ENCODE measurements at regions not wholly inside any gene's neighbourhood (a gene's known extent, or its start where the extent isn't known, plus 50 kb on each side); places are given as distances from the start of the nearest gene placed in this dataset.
A peak's percentile ranks its signal among the peaks of the same experiment; 100 is the strongest.

DNA sequence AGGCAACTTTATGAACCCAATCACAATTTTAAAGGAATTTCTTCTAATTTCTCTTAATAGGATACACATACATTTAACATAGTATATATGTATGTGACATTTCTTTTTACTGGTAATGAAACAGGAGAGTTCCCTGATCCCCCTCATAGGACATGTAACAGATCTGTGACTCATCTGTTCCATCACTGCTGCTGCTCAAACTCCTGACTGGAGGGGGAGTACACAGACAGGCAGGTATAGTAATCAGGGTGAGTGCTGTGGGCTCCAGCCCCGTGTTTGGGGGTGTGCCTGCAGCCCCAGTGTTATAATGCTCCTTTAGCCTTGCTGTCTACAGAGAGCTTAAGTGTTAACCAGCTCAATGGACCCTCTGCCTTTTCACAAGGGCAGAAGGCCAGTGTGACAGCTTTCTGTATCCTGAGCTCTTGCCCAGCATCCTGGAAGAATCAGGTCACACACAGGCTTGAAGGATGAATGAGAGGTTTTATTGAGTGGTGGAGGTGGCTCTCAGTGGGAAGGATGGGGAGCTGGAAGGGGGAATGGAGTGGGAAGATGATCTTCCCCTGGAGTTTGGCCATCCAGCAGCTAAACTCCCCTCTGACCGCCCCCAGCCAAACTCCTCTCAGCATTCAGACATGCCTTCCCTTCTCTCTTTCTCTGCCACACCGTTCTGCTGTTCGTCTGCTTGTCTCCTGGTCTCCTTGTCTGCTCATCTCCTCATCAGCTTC lies 161.3 kb downstream of the ZNF608 start:
- H3K36me3 ChIP-seq (ENCODE audit: insufficient read depth) = no peaks in the 10 kb centered on the region
- TF ChIP-seq, protein P1, sequence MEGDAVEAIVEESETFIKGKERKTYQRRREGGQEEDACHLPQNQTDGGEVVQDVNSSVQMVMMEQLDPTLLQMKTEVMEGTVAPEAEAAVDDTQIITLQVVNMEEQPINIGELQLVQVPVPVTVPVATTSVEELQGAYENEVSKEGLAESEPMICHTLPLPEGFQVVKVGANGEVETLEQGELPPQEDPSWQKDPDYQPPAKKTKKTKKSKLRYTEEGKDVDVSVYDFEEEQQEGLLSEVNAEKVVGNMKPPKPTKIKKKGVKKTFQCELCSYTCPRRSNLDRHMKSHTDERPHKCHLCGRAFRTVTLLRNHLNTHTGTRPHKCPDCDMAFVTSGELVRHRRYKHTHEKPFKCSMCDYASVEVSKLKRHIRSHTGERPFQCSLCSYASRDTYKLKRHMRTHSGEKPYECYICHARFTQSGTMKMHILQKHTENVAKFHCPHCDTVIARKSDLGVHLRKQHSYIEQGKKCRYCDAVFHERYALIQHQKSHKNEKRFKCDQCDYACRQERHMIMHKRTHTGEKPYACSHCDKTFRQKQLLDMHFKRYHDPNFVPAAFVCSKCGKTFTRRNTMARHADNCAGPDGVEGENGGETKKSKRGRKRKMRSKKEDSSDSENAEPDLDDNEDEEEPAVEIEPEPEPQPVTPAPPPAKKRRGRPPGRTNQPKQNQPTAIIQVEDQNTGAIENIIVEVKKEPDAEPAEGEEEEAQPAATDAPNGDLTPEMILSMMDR (conservative IDR thresholded peaks at IDR 0.05; ENCODE audit: low read depth, low read length) = no peak
- H3K4me1 ChIP-seq (ENCODE audit: low read depth, poor library complexity, severe bottlenecking) = peaks cover 27% of the 10 kb centered on the region
- H3K79me2 ChIP-seq (ENCODE audit: insufficient read depth, low read depth) = no peaks in the 10 kb centered on the region
- no peak overlapping the region for H3K27ac ChIP-seq
- H2AFZ ChIP-seq (ENCODE audit: low read depth) = no peak overlapping the region
- H3K9ac ChIP-seq = no peak overlapping the region
- no peaks in the 10 kb centered on the region for H3K27me3 ChIP-seq (ENCODE audit: insufficient read depth, low read depth)
- no peak overlapping the region for H3K4me3 ChIP-seq (IDR thresholded peaks at IDR 0.05; ENCODE audit: insufficient read depth, low read depth, low read length)
- peak overlapping the region; percentile 59 for H3K4me2 ChIP-seq
- no peaks in the 10 kb centered on the region for H4K20me1 ChIP-seq (ENCODE audit: insufficient read depth)

DNA sequence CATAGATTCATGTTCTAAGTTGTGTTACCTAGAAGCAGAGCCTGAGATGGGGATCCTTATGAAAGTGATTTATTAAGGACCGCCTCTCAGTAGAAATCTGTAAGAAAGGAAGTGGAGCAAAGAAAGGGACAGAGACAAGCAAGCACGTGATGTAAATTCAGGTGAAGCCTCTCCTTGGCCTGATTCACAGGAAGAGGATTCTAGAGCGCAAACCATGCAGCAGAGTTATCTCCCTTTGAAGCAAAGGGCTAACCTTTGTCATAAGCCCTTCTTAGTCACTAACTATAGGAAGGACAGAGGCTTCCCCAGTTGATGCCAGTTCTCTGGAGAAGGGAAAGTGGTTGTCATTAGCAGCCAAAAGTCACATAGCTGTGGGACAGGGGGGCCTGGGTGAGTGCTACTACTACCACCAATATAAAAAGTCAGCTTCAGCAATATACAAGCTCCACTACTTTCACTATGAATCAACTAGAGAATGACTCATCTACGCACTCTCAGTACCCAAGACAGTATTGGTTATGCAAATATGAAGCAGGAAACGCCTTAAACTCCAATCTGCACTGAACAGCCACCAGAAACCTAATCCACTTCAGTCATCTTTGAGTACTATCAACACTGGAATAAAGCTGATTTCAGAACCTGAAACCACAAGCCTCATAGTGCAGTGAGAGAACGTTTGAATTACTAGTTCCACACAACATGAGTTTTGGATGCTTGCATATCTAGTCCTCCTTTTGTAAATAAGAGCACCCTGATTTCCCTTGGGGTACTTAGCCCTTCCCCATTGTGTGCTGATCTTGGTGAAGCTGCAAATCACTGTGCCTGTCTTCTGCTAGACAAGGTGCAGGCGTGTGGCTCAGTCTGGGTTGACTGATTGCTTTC lies 162.7 kb downstream of the ZNF608 start:
- Histone ChIP-seq H3K4me1 (ENCODE audit: low read depth, poor library complexity, severe bottlenecking) (peaks cover 27% of the 10 kb centered on the region), H3K36me3 (ENCODE audit: insufficient read depth) (no peaks in the 10 kb centered on the region), H3K4me2 (peak overlapping the region; percentile 59), H4K20me1 (ENCODE audit: insufficient read depth) (no peaks in the 10 kb centered on the region), H2AFZ (ENCODE audit: low read depth) (no peak overlapping the region; the same call in 1 of the 2 replicates), H3K79me2 (ENCODE audit: insufficient read depth, low read depth) (no peaks in the 10 kb centered on the region), H3K27ac (peak overlapping the region; percentile 47), H3K4me3 (IDR thresholded peaks at IDR 0.05; ENCODE audit: insufficient read depth, low read depth, low read length) (no peak overlapping the region), H3K27me3 (ENCODE audit: insufficient read depth, low read depth) (no peaks in the 10 kb centered on the region), H3K9ac (no peak overlapping the region; the same call in 1 of the 2 replicates)
- TF ChIP-seq, protein P1 (conservative IDR thresholded peaks at IDR 0.05; ENCODE audit: low read depth, low read length) = no peak

DNA sequence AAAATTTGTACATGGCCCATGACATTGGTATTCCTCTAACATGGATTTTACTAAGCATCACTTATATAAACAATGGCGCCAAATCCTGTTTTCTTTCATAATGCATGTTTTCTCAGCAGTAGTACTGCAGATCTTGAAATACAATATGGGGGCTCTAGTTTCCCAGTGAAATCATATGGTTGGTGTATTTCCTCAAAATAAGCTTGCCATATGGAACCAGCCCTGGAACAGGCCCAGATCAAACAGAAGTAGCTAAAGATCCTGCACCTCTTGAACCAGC lies 163.9 kb downstream of the ZNF608 start:
- H3K36me3 ChIP-seq (ENCODE audit: insufficient read depth) = no peaks in the 10 kb centered on the region
- no peak overlapping the region for H3K4me3 ChIP-seq (IDR thresholded peaks at IDR 0.05; ENCODE audit: insufficient read depth, low read depth, low read length)
- no peaks in the 10 kb centered on the region for H3K27me3 ChIP-seq (ENCODE audit: insufficient read depth, low read depth)
- H3K79me2 ChIP-seq (ENCODE audit: insufficient read depth, low read depth) = no peaks in the 10 kb centered on the region
- no peak overlapping the region for H3K9ac ChIP-seq
- H2AFZ ChIP-seq (ENCODE audit: low read depth) = no peak overlapping the region
- H4K20me1 ChIP-seq (ENCODE audit: insufficient read depth) = no peaks in the 10 kb centered on the region
- H3K27ac ChIP-seq = no peak overlapping the region
- TF ChIP-seq, protein P1 (conservative IDR thresholded peaks at IDR 0.05; ENCODE audit: low read depth, low read length) = no peak
- H3K4me2 ChIP-seq = 0 out of 2 replicates have a peak overlapping the region, but pooled peaks have one; percentile 59
- H3K4me1 ChIP-seq (ENCODE audit: low read depth, poor library complexity, severe bottlenecking) = peaks cover 35% of the 10 kb centered on the region

DNA sequence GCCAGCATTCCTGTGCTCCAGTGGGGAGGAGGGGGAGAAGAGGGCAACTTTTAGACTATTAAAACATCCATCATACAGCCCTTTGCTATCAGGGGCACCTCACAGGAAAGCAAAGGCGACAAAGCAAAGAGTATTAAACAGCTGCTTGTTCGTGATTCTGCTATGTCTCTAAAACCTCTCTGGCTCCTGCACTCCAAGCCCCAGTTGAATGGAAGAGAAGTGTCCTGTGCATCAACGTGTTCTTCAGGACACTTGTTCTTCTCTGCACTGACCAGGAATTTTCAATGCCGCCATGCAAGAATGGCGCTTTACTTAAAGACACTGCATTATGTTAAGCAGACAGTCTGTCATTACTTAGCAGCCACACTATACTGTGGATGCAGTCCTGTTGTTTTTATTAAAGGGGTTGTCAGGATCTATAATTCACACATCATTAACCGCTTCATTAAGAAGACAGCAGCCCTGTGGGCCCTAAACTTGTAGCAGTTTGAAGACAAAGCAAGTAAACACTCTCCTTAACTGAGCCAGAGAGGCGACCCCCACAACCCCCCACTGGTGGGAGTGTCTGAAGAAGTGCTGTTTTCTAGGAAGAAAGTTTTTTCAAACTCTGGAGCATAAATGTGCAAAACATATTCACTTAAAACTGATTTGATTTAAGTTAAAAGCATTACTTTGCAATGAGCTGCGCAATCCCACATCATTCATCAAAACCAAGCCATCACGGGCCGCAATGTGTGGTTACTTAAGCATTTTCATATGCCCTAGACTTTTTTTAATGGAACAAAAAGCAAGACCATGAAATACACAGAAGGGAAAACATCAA lies 164.5 kb downstream of the ZNF608 start:
- Histone ChIP-seq H2AFZ (ENCODE audit: low read depth) (no peak overlapping the region), H3K4me1 (ENCODE audit: low read depth, poor library complexity, severe bottlenecking) (peaks cover 41% of the 10 kb centered on the region), H4K20me1 (ENCODE audit: insufficient read depth) (no peaks in the 10 kb centered on the region), H3K4me2 (no peak overlapping the region), H3K27ac (no peak overlapping the region), H3K36me3 (ENCODE audit: insufficient read depth) (no peaks in the 10 kb centered on the region), H3K79me2 (ENCODE audit: insufficient read depth, low read depth) (no peaks in the 10 kb centered on the region), H3K27me3 (ENCODE audit: insufficient read depth, low read depth) (no peaks in the 10 kb centered on the region), H3K4me3 (IDR thresholded peaks at IDR 0.05; ENCODE audit: insufficient read depth, low read depth, low read length) (no peak overlapping the region), H3K9ac (no peak overlapping the region)
- TF ChIP-seq, protein P1 (conservative IDR thresholded peaks at IDR 0.05; ENCODE audit: low read depth, low read length) = no peak
